OCI-M1 (cell line): ENCODE measurements at regions not wholly inside any gene's neighbourhood (a gene's known extent, or its start where the extent isn't known, plus 50 kb on each side); places are given as distances from the start of the nearest gene placed in this dataset.

Source experiments
- DNase-seq: peaks from one replicate; lab custom pipeline; 2025; lab: John Stamatoyannopoulos, UW

DNA sequence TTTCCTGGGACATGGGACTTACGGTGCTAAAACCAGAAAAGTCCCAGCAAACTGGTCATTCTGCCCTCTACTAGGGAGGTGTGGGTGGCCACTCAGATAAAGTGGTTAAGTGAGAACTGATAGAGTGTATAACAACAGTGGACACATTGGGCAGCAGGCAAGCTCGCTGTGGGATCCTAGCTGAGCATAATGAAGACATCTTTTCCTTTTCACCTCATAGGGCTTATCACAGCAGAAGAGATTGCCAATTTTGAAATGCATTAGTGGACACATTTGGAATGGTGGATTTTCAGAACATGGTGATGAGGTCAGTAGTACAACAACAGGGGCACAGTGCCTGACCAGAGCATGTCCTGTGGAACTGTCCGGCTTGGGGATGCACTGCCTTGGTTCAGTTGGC lies 477.1 kb upstream of the KIF2A start:
- DNase-seq: no peak

DNA sequence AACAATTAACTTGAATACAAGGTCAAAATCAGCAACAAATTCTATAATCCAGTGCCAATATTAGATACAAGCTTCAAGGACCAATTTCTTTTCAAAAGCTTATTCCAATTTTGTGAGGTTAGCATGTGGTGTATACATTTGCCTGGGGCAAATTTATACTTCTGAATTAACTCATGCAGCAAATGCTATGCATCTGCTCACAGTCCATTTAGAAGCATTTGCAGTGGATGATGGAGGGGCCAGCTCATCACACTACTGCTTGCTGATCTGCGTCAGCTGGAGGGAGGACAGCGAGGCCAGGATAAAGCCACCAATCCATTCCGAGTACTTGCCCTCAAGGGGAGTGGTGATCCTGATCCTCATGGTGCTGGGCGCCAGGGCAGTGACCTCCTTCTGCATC lies 474.3 kb upstream of the KIF2A start:
- no peak for DNase-seq

DNA sequence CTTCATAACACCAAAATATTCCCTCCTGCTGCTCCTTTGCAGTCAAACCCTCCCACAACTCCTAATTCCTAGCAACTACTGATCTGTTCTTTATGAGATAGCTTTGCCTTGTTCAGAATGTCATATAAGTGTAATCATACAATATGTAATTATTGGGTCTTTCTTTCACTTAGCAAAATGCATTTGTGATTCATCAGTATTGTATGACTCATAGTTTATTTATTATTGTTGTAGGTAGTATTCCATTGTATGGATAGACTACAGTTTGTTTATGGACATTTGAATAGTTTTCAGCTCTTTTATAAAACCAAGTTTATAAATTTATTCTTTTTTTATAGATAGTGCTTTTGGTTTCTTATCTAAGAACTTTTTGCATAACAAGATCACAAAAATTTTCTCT lies 468.2 kb upstream of the KIF2A start:
- DNase-seq: no peak

DNA sequence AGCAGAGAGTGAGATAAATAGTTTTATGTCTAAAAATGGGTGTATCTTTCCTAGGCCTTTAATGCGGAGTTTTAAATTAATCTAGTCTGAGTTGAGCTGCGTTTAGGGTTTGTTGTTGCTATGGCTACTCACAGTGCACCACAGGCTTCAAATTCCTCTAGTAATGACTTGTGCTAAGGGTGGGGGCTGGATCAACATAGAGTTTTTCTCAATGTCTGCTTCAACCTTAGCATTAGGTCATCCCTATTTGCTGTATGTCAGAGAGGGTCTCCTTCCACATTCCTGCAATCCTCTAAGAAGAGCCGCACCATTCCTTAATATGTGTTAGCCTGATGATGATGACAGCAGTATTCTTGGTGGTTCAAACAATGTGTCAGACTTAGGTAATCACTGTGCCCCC lies 465.6 kb upstream of the KIF2A start:
- DNase-seq: no peak

DNA sequence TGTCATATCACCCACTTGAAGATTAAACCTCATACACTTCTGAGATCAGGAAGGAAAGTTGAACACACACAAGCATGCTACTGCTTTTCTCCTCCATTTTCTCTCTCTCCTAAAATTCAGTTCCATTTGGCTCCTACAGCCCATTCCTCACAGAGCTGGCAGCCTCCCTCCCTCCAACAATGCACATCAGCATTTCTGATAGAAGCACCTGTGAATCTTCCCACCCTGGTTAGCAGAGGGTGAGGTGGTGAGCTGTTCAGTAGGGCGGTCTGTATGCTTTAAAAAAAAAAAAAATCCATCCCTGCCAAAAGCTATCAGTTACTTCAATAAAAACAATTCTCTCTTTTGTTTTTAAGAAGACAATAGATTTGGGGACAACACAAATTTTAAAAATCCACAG lies 463.2 kb upstream of the KIF2A start:
- DNase-seq: no peak

DNA sequence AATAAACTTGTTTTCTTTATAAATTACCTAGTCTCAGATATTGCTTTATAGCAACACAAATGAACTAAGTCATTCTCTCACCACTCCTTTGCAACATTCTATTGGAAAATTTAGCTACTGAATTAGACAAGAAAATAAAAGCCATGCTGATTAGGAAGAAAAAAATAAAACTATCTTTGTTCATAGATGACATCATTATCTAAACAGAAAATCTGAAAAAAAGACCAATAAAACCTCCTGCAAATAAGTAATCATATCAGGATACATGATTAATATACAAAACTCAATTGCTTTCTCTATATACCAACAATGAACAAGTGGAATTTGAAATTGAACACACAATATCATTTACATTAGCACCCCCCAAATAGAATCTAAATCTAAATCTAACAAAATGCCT lies 455.3 kb upstream of the KIF2A start:
- no peak for DNase-seq

DNA sequence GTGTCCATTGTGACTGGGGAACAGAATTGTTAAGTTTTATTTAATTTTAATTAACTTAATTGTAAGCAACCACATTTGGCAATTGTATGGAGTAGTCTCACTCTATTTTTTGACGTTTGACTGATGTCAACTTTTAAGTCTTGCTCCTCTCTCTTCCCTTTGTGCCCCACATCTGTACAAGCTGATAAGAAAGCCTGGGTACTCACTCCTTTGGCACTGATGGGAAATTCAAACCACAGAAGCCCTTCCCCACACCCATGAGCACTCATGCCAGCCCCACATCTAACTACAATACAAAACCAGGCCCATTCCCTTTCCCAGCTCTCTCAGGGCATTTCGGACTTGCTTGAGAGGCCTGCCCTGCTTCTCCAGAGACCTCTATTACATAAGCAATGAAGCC lies 451.5 kb upstream of the KIF2A start:
- no peak for DNase-seq

DNA sequence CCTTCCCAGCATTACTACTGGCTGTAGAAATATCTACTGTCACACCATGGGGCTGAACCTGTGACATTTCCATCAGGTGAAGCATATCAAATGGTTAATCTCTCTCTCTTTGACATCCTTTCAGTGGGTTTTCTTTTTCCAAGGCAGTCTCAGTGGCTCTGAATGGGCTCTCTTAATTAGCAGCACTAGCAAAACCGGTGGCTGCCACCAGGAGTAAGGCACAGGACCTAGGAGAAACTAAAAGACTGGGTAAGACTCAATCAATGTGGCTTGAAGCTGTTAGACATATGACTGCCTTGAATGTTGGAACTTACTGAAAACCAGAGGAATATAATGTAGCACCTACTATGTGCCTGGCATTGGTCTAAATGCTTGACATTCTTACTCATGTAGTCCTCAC lies 445.0 kb upstream of the KIF2A start:
- no peak for DNase-seq

DNA sequence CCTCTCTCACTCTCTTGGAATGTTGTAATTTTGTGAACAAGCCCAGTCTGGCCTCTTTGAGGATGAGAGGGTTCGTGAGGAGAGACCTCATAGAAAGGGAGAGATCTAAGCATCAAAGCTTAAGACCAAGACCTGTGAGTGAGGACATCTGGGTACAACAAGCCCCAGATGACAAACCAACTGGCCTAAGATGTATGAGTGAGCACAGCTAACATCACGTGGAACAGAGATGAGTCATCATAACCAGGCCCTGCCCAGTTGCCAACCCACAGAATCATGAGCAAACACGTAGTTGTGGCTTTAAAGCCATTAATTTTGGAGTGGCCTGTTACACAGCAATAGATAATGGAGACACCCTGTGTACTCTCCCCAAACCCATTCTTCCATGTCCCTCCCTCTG lies 439.1 kb upstream of the KIF2A start:
- peak; percentile 86 for DNase-seq

DNA sequence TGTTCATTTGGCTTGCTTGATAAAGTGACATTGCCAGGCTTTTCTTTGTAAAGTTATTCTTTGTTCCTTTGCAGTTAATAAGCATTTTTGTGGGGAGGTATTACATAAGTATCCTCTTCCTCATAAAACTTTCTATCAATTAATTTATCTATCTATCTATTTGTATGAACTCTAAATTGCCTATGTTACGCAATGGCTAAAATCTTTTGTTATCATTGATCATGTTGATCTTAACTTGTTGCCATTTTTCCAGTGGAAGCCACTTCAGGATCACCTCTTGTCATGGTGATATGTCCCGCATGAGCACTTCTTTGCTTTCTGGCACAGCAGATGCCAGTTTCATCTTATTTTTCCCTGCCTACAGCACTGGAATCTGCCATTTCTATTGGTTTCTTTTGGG lies 436.7 kb upstream of the KIF2A start:
- no peak for DNase-seq

DNA sequence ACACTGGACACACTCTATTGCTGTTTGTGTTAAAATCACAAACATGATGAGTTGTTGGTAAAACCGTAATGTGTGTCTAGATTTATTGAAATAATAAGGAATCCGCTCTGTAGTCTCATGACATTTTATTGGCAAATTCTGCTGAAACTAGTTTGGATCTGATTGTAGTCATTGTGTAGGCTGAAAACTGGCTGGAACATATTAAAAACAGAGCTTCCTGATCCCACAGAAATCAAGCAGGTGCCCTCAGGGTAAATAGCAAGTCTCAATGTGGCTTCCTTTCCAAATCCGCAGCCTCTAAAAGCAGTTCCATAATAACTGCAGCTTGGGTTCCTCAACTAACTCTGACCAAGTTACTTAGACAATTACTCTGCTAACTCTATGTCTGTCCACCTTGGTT lies 427.5 kb upstream of the KIF2A start:
- DNase-seq: no peak

DNA sequence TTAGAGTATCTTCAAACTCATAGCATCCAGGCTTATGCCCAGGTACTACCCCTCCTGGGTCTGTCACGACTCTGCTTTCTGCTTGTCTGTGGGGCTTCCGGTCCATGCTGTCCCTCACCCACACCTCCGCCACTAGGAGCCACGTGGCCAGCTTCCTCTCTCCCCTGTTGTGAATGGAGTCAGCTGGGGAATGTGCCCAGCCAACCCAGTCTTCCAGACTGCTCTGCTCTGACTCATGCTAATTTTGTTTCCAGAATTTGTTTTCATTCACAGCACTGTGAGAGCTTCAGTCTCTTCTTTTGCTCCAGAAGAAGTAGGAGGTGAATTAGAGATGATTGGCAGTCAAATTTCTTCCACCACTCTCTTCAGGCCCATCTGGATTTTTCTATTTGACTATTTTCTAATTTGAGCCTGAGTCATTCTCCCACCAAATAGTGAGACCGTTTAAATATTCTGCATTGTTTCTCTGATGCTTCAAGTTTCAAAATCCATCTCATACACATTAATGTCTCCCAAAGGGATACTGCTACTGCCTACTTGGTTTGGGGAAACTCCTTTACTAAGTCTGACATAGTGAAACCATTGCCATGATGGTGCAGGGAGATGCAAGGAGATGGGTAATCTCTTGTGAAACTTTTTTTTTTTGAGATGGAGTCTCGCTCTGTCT lies 424.1 kb upstream of the KIF2A start:
- no peak for DNase-seq

DNA sequence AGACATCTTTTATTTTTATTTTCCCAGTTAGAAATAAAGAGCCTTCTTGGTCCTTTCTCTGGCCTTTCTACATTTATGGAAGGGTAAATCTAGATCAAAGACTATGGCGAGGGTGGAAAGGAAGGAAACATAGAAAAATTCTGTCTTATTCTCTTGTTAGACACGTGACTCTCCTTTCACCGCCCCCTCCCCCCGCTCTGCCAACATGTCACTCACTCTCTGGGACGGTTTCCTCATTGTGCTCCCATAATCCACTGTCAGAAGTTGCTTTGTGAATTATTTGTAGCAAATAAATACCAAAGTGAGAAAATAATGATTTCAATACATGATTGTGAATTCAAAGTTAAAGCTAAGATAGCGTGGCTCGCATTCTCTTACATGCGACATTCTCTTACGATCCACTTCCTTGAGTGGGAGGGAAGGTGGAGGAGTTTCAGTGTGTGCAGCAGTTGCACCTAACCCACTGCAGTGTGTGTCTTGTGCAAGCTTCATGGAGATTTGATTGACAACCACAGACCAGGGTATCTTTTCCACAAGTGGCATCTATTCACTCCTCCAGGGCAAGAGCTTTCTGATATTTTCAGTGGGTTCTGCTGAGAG lies 423.0 kb upstream of the KIF2A start:
- no peak for DNase-seq

DNA sequence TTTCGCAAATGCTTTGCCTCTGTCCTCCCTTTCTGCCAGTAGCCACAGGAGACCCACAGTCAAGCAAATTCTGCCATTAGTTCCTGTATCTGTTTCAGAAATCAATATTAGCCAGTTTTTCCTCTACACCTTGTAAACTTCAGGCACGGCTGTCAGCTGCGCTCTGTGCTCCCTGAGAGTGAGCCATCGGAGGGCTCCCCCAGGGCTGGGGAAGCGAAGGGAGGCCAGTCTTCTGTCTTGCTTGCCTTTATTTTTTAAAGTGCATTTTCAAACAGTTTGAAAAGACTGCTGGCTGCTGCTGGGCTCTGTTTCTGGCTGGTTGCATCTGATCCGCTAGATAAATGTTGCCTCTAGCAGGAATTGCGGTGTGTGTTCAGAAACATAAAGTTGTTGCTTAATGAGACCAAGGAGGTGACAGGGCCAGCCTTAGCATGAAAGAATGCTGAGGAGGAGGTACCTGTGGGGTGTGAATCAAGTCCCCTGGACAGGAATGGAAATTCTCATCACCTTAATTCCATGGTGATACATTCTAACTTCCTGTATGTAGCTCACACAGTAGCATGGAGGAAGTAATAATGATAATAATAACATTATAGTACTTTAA lies 421.7 kb upstream of the KIF2A start:
- no peak for DNase-seq

DNA sequence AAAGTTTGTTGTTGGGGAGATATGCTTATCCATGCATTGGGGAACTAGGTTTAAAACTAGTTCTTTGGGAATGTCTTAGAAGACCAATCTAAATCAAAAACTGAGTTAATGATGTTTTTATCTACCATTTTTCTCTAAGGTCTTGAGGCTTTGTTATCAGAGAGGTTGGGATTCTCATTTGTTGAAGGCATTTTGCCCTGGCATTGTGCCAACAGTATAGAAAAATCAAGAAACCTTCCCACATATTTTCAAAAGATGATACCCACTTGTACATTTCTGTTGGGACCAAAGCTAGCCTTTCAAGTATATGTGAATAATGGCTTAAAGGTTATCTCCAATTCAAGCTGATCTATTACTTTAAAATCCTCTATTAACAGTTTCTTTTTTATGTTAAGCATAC lies 419.8 kb upstream of the KIF2A start:
- no peak for DNase-seq

DNA sequence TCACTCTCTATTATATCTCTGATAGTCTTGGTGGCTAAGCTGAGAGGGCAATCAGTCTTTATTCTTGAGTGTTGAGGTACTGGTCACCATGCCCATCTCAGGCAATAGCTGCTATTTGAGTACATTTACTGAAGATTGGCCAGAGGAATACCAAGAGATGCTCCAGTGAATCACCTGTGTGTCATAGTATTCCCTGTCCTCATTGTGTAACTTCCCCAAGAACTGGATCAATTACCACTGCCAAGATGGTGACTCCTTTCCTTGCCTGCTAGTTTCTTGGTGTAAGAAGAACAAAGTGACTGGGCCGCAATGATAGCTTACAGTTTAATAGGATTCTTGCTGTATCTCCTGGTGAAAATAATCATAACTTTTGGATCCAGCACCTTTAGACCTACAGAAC lies 418.7 kb upstream of the KIF2A start:
- DNase-seq: no peak

DNA sequence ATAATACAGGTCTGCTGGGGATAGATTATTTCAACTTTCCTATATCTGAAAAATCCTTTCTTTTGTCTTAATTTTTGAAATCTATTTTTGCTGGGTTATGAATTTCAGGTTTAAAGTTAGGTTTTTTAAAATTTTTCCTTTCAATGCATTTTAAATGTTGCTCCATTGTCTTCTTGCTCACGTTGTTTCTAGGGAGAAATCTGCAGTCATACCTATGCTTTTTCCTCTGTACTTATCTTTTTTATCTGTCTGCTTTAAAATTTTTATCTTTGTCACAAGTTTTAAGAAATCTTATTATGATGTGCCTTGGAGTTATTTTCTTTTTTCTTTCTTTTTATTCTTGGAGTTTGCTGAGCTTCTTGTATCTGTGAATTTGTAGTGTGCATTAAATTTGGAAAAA lies 412.0 kb upstream of the KIF2A start:
- DNase-seq: no peak

DNA sequence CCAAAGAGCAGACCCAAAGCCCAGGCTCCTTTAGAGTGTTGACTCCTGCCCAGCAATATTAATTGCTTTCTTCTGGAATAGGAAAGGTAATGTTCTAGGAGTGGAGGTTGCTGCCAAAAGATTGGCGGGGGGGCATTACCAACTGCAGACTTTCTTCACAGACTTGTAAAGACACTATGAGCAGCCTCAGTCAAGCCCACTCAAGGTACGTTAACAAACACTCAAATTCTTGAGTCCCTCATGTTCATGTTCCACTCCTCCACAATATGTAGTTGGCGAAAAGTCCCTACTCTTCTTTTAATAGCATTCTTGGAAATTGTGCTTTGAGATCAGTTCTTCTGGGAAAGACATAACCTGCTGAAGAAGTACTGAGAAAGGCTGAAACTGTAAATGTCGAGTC lies 409.2 kb upstream of the KIF2A start:
- no peak for DNase-seq

DNA sequence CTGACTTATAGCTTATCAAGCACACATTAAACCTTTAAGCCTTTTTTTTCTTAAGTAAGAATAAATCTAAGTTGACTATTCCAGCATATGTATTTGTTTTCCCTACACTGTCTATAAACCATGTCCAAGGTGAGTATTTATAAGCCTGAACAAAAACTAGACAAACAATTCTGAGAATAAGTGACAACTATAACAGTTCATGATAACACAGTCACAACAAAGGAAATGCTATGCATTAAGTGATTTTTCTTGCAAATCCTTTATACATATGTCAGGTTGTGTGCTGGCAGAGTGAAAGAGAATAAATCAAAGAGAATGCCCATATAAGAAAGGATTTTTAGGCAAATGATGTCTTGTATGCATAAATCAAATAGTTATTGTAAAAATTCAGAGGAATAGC lies 408.8 kb upstream of the KIF2A start:
- no peak for DNase-seq

DNA sequence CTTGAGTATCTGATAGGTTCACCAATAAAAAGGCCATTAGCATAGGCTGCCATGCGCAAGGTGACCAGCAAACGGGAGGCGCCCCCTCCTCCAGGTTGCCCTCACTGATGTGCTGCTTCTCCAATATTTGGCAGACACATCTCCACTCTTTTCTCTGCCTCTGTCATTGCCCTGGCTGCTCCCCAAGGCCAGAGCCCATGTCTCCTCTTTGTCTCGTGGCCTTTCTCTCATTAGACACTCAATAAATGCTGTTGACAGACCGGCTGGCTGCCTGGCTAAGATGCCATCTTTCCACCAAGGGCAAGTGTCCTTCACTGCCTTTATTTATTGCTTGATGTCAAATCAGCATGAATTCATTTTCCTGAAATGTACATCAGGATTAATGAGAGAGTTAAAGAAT lies 404.0 kb upstream of the KIF2A start:
- DNase-seq: no peak

DNA sequence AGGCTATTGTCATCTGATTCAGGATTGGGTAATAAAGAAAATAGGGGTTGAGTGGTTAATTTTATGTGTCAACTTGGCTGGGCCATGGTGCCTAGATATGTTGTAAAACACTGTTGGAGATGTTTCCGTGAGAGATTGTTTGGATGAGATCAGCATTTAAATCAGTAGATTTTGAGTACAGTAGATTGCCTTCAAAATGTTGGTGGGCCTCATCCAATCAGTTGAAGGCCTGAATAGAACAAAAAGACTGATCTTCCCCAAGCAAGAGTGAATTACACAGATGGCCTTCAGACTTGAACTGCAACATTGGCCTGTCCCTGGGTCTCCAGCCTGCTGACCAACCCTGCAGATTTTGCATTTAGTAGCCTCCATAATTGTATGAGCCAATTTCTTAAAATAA lies 401.3 kb upstream of the KIF2A start:
- no peak for DNase-seq

DNA sequence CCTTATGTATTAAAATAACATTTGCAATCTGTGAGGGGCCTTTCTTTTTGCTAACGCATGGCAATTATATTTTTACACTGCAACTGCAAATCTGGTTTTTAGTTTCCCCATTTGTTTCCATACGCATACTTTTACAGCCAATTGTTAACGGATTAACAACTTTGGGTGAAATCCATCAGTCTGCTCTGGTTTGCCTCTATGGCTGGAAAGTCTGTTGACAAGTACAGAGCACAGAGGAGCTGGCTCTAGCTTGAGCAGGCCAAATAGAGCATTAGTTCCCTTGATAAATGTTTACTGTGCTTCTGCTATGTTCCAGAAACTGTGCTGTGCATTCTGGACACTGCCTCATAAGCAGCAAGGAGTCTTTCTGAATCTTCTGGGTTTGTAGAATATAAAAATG lies 400.4 kb upstream of the KIF2A start:
- DNase-seq: no peak

DNA sequence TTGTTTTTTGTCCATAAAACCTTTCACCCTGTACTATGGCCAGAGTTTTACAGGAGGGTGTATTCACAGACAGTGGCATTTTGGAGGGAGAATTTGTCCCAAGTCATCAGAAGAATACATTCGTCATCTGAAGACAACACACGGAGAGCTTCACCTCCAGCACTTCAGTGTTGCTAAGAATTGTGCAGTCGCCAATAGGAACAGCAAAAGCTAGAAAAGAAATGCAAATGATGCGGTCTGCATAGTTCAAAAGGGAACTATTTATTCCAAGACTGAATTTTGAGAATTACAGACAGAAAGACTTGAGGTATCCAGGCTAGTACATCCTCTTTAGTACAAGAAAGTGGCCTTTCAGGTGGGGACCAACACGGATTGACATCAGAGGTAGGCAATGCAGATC lies 399.2 kb upstream of the KIF2A start:
- no peak for DNase-seq

DNA sequence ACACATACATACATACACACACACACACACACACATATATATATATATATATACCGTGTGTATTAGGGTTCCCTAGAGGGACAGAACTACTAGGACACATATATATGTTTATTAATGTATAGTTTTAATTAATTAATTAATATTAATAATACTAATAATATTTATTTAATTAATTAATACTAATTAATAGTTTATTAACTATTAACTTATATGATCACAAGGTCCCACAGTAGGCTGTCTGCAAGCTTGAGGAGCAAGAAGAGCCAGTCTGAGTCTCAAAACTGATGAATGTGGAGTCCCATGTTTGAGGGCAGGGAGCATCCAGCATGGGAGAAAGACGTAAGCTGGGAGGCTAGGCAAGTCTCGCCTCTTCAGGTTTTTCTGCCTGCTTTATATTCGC lies 398.0 kb upstream of the KIF2A start:
- DNase-seq: no peak
